NCI-H748 (cell line): ENCODE measurements at regions not wholly inside any gene's neighbourhood (a gene's known extent, or its start where the extent isn't known, plus 50 kb on each side); places are given as distances from the start of the nearest gene placed in this dataset.
A peak's percentile ranks its signal among the peaks of the same experiment; 100 is the strongest.

Experiments
- DNase-seq: peaks from one replicate; lab custom pipeline; 2025; ENCODE audit not compliant: unreplicated experiment; lab: John Stamatoyannopoulos, UW

GRCh38 chr6:14966906-14967711 is 278.8 kb upstream of the JARID2 start:
- no peak for DNase-seq

GRCh38 chr6:14968056-14968637 is 277.7 kb upstream of the JARID2 start:
- peak; percentile 54 for DNase-seq

- no peak for DNase-seq
Observed at GRCh38 chr6:14969126-14969525, 276.7 kb upstream of the JARID2 start.

- DNase-seq: no peak
Observed at GRCh38 chr6:14972379-14973067, 273.3 kb upstream of the JARID2 start.

GRCh38 chr6:14974372-14974771 is 271.5 kb upstream of the JARID2 start:
- no peak for DNase-seq

- DNase-seq: no peak
Observed at GRCh38 chr6:14974792-14975470, 270.9 kb upstream of the JARID2 start.

- no peak for DNase-seq
Observed at GRCh38 chr6:14975471-14975817, 270.4 kb upstream of the JARID2 start.

- DNase-seq: no peak
Observed at GRCh38 chr6:14977747-14978382, 268.0 kb upstream of the JARID2 start.

- no peak for DNase-seq
Observed at GRCh38 chr6:14981960-14982359, 263.9 kb upstream of the JARID2 start.

- no peak for DNase-seq
Observed at GRCh38 chr6:14983599-14984518, 262.0 kb upstream of the JARID2 start.

GRCh38 chr6:14984519-14984853 is 261.4 kb upstream of the JARID2 start:
- no peak for DNase-seq

GRCh38 chr6:14985366-14985765 is 260.5 kb upstream of the JARID2 start:
- DNase-seq: no peak

GRCh38 chr6:14986370-14986769 is 259.5 kb upstream of the JARID2 start:
- no peak for DNase-seq

GRCh38 chr6:14987490-14987889 is 258.4 kb upstream of the JARID2 start:
- DNase-seq: no peak

- DNase-seq: no peak
Observed at GRCh38 chr6:14992382-14992781, 253.5 kb upstream of the JARID2 start.

- DNase-seq: no peak
Observed at GRCh38 chr6:14995208-14995607, 250.7 kb upstream of the JARID2 start.

- no peak for DNase-seq
Observed at GRCh38 chr6:14995966-14996602, 249.8 kb upstream of the JARID2 start.

GRCh38 chr6:14996892-14997291 is 249.0 kb upstream of the JARID2 start:
- no peak for DNase-seq

- DNase-seq: no peak
Observed at GRCh38 chr6:14997507-14997906, 248.4 kb upstream of the JARID2 start.

- no peak for DNase-seq
Observed at GRCh38 chr6:14999106-14999505, 246.8 kb upstream of the JARID2 start.
